K562 (cell line): ENCODE measurements at regions not wholly inside any gene's neighbourhood (a gene's known extent, or its start where the extent isn't known, plus 50 kb on each side); places are given as distances from the start of the nearest gene placed in this dataset.

ENCODE experiments used
- CHD7 ChIP-seq: fragments of 200-600 bp; sonication (generic); IDR thresholded peaks from one replicate; pipeline ENCODE4 v1.6.1; 2012; ENCODE audit warnings: mild to moderate bottlenecking, low read depth, low read length, inconsistent platforms
- KHSRP ChIP-seq: fragments of 450-650 bp; IDR thresholded peaks from 2 replicates; pipeline ENCODE4 v1.6.1; 2017
- MAFK ChIP-seq: IDR thresholded peaks from 2 replicates; pipeline ENCODE4 v1.6.1; 2011; ENCODE audit warnings: low read length, improper control_type of control experiment
- PRMT5 ChIP-seq: sonication (generic); formaldehyde crosslinking; IDR thresholded peaks from 2 replicates; pipeline ENCODE4 v1.5.0; 2020; ENCODE audit warnings: missing genetic modification reagents
- RCOR1 ChIP-seq, 2 experiments: IDR thresholded peaks; 2 replicates each; pipeline ENCODE4 v1.6.1; 2012; ENCODE audit warnings: low read depth in 2 of 2, low read length in 2 of 2, borderline replicate concordance in 1 of 2, improper control_type of control experiment in 1 of 2
- TAF7 ChIP-seq: fragments of 450-650 bp; IDR thresholded peaks from 2 replicates; pipeline ENCODE4 v1.6.1; 2016; ENCODE audit warnings: missing genetic modification characterization, missing compliant biosample characterization
- ZBTB40 ChIP-seq, 2 experiments: fragments of 450-650 bp in 1 of 2; sonication (generic) in 1 of 2; formaldehyde crosslinking in 1 of 2; IDR thresholded peaks; 2 replicates each; pipeline versions ENCODE4 v1.7.1 to v1.9.0; 2016 to 2022; ENCODE audit warnings: inconsistent platforms in 1 of 2, mild to moderate bottlenecking in 1 of 2, missing genetic modification reagents in 1 of 2
- ZFX ChIP-seq: sonication (generic); formaldehyde crosslinking; IDR thresholded peaks from 2 replicates; pipeline ENCODE4 v1.8.0; 2022; ENCODE audit warnings: mild to moderate bottlenecking, missing genetic modification reagents, moderate library complexity

- TF ChIP-seq ZBTB40 (IDR thresholded peaks at IDR 0.05), result no peak
- no peak for TF ChIP-seq ZBTB40 (CRISPR knock-in tag; IDR thresholded peaks at IDR 0.05)
- TF ChIP-seq PRMT5 (CRISPR knock-in tag), result no peak
- TF ChIP-seq TAF7, result no peak
- TF ChIP-seq RCOR1 (IDR thresholded peaks at IDR 0.05; ENCODE audit: borderline replicate concordance in 1 of 2, low read depth in 2 of 2, low read length in 2 of 2), result no peak
- no peak for TF ChIP-seq KHSRP
- no peak for TF ChIP-seq CHD7
- TF ChIP-seq MAFK, result no peak
- no peak for TF ChIP-seq ZFX
These were observed 63.1 kb upstream of the FOXG1 start (continued) for GRCh38 chr14:28703482-28703881.
